Stimulated activated CD4-positive, alpha-beta T cell treated with anti-CD3 and anti-CD28 coated beads, TNF-alpha, amount 100 ng/mL, for 1 hour (primary cell): ENCODE measurements at regions not wholly inside any gene's neighbourhood (a gene's known extent, or its start where the extent isn't known, plus 50 kb on each side); places are given as distances from the start of the nearest gene placed in this dataset.
"Not testable (repeated sequence)": the region's sequence is repeated elsewhere in the genome, so short reads cannot be mapped to it uniquely, and the experiment has no call there.

Source experiments
- DNase-seq, 3 donors: peaks; one replicate each; pipeline ENCODE4 v3.0.0-alpha.2; 2020; ENCODE audit warnings: low read depth in 3 of 3, low spot score in 1 of 3

DNA sequence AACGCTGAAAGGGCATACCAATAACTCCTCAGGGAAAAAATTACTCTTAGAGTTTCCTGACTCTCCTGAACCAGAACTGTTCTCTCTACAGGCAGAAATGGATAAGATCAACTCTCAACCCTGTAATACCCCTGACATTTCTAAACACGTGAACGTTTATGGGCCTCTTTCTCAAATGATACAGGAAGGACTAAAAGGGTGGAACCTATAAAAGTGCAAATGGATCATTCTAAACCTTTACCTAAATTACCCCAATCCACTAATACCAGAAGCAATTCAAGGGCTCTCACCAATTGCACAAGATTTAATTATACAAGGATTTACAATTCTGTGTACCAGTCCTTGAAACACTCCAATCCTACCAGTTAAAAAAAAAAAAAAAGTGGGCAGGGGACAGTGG, 98.0 kb upstream of the FAM174B start:
- DNase-seq: no peak

DNA sequence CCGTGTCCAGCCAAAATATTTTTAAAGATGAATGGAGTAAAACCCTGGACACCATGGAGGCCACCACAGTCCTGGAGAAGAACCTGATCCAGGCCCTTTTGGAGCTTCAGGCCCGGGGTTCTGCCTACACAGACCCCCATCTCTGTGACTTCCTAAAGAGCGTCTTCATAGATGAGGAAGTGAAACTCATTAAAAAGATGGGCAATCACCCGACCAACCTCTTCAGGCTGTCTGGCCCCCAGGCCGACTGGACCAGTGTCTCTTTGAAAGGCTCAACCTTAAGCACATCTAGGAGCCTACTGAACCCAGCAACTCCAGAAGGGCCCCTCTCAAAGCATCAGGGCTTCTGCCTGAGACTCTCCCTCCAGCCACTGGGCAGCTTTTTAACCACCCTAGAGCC, 107.9 kb upstream of the FAM174B start:
- DNase-seq: no peak

DNA sequence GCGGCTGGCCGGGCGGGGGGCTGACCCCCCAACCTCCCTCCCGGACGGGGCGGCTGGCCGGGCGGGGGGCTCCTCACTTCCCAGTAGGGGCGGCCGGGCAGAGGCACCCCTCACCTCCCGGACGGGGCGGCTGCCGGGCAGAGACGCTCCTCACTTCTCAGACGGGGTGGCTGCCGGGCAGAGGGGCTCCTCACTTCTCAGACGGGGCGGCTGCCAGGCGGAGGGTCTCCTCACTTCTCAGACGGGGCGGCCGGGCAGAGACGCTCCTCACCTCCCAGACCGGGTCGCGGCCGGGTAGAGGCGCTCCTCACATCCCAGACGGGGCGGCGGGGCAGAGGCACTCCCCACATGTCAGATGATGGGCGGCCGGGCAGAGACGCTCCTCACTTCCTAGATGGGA, 112.6 kb upstream of the FAM174B start:
- not testable (repeated sequence) for DNase-seq

DNA sequence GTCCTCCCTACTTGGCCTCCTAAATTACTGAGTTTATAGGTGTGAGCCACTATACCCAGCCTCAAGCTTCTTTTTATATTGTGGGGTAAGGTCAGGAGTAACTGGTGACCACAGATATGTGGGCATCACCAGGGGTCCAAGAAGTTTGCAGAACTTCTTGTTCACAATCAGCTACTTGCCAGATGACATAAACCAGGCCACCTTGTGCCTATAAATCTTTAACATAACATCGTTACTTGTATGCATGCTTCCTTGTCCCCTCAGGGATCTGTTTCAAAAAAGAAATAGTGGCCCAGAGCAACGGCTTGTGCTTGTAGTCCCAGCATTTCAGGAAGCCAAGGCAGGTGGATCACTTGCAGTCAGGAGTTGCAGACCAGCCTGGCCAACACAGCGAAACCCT, 115.1 kb upstream of the FAM174B start:
- DNase-seq: no peak

DNA sequence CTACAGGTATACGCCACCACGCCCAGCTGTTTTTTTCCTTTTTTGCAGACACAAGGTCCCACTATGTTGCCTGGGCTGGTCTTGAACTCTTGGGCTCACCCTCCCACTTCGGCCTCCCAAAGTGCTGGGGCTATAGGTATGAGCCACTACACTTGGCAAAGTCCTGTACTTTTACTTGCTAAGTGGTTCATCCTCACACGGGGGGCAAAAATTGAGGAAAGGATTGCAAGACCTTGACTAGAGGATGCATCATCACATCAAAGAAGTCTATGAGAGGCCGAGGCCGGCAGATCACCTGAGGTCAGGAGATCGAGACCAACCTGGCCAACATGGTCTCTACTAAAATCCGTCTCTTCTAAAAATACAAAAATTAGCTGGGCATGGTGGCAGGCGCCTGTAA, 116.5 kb upstream of the FAM174B start:
- DNase-seq: no peak

DNA sequence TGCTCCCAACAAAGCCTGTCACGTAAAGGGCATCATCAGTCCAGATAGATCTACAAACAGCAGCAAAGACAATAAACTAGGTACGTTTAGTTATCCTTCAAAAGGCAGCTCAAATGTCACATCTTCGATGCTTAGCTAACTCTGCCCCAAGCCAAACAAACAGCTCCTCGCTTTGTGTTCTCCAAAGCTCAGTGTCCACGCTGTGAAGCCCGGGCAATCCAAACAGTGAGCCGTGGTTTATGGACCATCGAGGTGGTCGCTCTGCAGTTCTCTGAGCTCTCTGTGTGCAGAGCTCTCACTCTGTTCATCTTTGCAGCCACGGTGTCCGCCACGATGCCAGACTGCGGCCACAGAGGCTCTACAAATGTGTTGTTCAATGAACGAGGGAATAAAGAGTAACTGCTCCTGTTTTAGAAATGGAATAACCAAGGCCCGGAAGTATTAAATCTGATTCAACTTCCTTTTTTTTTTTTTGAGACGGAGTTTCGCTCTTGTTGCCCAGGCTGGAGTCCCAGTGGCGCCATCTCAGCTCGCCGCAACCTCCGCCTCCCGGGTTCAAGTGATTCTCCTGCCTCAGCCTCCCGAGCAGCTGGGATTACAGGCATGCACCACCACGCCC, 117.2 kb upstream of the FAM174B start:
- DNase-seq: no peak

DNA sequence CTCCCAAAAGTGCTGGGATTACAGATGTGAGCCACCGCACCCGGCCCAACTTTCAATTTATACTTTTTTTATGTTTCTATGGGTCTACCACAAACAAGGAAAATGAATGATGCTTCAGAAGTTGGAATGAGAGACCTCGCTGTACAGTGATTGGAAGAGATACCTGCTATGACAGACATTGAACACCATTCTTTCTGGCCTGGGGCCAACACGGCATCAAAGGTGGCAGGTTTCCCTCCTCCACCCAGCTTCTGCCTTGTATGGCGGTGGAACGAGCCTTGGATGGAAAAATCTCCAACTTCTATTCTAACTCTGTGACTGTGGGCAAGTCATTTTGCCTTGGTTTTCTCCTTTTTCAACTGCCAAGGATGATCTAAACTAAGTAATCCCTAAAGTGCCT, 117.8 kb upstream of the FAM174B start:
- no peak for DNase-seq

DNA sequence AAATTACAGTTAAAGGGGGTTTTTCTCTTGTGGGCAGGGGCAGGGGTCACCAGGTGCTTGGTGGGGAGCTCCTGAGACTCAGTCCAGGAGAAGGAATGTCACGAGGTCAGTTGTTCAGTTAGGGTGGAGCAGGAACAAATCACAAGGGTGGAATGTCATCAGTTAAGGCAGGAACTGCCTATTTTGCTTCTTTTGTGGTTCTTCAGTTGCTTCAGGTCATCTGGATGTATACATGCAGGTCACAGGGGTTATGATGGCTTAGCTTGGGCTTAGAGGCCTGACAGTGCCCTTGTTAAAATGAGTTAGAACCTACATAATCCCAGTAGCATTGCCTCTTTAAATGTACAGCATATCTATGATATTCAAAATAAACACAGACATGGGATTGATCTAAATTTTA, 120.2 kb upstream of the CHD2 start:
- no peak for DNase-seq

DNA sequence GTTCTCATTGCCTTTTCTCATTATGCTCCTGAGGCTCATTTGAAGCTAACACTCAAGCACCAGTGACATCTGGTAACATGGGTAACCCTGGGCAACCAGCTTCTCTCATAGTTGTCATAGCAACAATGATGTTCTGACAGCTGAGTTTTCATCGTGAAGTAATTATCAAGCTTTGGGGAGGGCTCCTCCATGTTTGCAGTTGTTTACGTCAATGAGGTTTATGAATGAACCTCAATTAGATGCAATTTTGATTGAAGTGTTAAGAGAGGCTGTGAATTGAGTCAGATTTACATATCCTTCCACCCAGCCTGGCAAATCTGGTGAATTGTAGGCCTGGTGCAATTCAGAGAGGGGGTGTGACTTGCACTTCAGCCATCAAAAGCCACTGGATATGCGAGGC, 119.3 kb upstream of the CHD2 start:
- no peak for DNase-seq

DNA sequence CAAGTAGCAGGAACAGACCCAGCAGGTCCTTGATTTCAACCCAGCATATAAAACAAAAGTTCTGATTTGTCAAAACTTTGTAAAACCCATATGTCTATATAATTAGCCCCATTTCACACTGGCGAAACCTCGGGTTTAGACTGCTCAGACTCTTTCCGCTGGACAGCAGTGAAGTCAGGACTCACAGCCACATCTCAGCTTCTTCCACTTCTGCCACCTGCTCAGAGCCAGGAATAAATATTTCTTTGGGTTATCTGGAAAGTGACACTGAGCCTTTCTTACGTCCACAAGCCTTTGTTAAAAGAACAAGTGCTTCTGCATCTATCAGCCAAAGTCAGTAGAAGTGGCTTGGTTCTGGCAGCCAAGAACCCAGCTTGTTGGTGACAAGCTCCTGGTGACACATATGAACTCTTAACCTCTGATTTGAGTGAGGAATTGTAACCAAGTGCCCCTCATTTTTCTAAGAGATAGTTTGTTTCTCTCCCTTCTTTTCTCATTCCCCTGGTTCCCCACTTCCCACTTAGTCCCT, 118.1 kb upstream of the CHD2 start:
- DNase-seq: no peak

DNA sequence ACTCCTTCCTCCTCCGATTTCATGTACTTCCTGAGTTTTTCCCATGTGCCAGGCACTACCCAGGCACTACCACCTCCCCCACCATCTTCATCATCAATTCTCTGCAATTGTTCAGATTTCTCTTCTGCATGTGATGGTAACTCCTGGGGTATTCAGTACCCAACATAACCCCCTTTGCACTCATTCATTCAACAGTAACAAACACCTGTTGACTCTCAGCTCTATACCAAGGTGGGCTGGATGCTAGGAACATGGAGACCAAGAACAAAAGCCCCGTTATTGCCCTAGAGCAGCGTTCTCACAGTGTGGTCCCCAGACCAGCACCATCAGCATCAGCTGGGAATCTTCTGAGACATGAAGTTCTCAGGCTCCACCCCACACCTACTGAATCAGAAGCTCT, 113.0 kb upstream of the CHD2 start:
- DNase-seq: no peak

DNA sequence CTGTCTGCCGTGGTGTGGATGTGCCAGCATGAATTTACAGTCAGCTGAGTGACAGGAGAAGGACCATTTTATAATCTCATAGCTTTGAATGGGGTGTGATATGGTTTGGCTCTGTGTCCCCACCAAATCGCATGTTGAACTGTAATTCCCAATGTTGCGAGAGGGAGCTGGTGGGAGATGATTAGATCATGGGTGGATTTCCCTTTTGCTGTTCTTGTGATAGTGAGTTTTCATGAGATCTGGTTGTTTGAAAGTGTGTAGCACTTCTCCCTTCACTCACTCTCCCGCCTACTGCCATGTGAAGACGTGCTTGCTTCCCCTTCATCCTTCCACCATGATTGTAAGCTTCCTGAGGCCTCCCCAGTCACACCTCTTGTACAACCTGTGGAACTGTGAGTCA, 111.9 kb upstream of the CHD2 start:
- DNase-seq: no peak

DNA sequence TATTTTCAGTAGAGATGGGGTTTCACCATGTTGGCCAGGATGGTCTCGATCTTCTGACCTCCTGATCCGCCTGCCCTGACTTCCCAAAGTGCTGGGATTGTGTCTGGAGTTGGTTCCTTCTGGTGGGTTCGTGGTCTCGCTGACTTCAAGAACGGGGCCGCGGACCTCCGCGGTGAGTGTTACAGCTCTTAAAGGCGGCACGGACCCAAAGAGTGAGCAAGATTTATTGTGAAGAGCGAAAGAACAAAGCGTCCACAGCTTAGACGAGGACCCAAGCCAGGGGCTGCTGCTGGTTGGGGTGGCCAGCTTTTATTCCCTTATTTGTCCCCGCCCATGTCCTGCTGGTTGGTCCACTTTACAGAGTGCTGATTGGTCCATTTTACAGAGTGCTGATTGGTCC, 111.3 kb upstream of the CHD2 start:
- not testable (repeated sequence) for DNase-seq

DNA sequence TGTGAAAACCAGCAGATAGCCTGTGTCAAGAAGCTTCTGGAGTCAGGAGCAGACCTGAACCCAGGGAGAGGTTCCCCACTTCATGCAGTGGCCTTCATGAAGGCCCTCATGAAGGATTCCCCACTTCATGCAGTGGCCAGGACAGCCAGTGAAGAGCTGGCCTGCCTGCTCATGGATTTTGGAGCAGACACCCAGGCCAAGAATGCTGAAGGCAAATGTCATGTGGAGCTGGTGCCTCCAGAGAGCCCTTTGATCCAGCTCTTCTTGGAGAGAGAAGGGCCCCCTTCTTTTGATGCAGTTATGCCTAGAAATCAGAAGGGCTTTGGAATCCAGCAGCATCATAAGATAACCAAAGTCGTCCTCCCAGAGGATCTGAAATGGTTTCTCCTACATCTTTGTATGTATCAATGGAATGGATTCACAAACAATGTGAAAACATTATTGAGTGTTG, 103.9 kb upstream of the CHD2 start:
- DNase-seq: no peak

DNA sequence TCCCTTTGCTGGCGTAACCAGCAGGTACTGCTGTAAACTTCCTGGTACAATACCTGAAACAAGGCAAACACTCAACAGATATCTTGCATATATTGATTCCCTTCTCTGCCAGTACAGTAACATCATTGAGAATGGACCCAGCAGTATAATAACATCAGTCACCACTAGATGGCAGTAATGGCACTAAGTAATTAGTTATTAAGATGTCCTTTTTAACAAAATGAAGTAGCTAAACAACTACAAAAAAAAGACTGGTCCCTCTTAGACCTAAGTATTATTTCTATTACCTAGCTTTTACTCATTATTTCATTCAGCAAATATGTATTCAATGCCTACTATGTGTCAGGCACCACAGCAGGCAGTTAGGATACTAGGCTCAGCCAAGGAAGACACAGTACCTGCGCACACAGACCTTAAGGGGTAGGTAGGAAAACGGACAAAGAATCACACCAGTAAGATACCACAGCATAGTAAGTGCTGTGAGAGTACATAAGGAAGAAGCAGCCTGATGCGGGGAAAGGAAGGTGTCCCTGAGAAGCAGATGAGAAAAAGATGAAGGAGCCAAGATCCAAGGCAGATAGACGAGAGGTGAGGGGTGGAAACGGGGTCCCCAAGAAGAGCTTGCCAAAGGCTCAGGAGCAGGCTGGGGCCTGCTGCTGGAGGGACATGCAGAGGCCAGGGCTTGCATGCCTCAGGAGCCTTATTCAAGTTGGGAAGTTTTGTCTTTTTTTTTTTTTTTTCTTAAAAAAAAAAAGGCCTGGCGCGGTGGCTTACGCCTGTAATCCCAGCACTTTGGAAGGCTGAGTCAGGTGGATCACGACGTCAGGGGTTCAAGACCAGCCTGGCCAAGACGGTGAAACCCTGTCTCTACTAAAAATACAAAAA, 102.7 kb upstream of the CHD2 start:
- no peak for DNase-seq

DNA sequence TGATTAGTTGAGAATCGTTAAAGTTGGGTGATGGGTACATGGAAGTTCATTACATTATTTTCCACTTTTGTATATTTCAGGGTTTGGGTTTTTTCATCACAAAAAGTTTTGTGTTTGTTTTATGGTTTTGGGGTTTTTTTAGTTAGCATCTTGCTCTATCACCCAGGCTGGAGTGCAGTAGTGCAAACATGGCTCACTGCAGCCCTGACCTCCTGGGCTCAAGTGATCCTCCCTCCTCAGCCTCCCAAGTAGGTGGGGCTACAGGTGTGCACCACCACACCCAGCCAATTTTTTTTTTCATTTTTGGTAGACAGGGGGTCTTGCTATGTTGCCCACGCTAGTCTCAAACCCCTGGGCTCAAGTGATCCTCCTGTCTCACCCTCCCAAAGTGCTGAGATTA, 100.1 kb upstream of the CHD2 start:
- DNase-seq: no peak

DNA sequence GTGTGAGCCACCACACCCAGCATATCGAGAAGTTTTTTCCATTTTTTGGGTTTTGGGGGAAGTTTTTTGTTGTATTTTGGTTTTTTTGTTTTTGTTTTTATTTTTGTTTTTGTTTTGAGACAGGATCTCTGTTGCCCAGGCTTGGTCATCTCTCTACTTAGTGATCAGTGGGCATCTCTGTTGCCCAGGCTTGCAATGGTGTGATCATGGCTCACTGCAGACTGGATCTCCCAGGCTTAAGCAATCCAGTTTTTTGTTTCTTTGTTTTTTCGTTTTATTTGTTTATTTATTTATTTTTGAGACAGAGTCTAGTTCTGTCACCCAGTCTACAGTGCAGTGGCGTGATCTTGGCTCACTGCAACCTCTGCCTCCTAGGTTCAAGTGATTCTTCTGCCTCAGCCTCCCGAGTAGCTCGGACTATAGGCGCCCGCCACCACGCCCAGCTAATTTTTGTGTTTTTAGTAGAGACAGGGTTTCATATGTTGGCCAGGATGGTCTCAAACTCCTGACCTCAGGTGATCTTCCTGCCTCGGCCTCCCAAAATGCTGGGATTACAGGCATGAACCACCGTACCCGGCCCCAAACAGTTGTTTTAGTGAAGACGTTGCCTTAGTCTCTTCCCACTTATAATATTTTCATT, 99.6 kb upstream of the CHD2 start:
- not testable (repeated sequence) for DNase-seq

DNA sequence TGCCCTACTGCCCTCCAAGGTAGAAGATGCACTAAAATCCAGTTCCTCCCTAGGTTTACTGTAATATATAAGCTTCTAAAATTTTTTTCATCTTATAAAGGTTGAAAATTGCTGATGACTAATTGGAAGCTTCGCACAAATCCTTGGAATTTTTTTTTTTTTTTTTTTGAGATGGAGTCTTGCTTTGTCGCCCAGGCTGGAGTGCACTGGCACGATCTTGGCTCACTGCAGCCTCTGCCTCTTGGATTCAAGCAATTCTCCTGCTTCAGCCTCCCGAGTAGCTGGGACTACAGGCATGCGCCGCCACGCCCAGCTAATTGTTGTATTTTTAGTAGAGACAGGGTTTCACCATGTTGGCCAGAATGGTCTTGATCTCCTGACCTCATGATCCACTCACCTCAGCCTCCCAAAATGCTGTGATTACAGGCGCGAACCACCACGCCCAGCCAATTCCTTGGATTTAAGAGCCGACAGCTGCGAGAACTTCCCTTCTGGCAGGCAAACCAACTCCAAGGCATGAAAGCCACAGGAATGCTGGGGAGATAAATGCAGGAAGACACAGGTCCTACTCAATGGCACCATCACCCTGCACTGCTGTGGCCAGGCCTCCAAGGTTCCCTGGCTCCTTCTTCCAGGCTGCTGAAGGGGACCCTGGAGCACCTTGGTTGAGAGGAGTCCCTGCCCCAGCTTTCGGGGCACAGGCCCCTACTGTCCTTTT, 98.9 kb upstream of the CHD2 start:
- not testable (repeated sequence) for DNase-seq

DNA sequence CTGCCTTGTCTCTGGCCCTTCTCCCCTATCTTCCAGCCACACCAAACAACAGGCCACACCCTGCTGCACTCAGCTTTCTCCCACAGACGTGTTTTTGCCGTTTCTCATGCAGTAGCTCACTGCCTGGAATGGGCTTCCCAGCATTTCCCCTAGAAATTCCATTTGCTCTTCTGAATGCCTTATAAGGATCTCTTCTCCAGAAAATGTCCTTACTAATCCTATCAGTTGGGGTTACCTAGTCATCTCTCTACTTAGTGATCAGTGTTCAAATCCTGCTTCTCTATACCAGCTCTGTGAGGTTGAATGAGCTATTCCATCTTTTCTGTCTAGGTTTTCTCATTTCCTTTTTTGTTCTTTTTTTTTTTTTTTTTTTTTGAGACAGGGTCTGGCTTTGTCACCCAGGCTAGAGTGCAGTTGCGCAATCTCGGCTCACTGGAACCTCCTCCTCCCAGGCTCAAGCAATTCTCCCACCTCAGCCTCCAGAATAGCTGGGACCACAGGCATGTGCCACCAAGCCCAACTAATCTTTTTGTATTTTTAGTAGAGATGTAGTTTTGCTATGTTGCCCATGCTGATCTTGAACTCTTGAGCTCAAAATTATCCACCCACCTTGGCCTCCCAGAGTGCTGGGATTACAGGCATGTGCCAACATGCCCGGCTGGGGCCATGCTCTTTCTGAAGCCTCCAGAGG, 98.2 kb upstream of the CHD2 start:
- DNase-seq: no peak

DNA sequence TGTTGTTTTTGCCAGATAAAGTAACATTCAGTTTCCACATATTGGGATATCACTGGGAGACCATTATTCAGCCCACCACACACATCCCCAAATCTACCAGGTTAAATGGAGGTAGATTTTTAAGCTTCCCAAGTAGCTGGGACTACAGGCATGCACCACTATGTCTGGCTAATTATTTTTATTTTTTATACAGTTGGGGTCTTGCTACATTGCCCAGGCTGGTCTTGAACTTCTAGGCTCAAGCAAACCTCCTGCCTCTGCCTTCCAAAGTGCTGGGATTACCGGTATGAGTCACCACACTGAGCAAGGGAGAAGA, 96.6 kb upstream of the CHD2 start:
- no peak for DNase-seq
